ENCODE measurements at regions not wholly inside any gene's neighbourhood (a gene's known extent, or its start where the extent isn't known, plus 50 kb on each side); places are given as distances from the start of the nearest gene placed in this dataset.

GRCh38 chr9:134251296-134252069, 74.8 kb upstream of the RXRA start:
- TF ChIP-seq POLR2A (IDR thresholded peaks at IDR 0.05) (no peak), CTCF (IDR thresholded peaks at IDR 0.05) (no peak)
